ENCODE measurements at regions not wholly inside any gene's neighbourhood (a gene's known extent, or its start where the extent isn't known, plus 50 kb on each side); places are given as distances from the start of the nearest gene placed in this dataset.

- no peak for DNase-seq
These were observed 311.8 kb downstream of the PTPRU start for GRCh38 chr1:29548091-29548490.

DNA sequence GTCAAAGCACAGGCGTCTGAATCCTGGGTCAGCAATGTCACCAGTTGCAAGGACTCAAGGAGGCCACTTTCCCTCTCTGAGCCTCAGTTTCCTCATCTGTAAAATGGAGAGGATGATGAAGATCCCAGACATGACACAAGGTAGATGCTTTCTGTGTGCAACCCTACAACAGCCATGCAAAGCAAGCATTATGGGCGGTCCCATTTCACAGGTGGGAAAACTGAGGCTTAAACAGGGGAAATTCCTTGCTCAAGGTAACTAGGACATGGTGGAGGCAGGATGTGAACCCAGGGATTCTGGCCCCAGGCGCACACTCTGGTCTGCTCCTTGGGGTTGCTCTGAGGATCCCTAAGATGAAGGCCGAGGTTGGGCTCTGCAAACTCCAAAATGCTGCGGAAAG lies 311.0 kb downstream of the PTPRU start:
- no peak for DNase-seq

DNA sequence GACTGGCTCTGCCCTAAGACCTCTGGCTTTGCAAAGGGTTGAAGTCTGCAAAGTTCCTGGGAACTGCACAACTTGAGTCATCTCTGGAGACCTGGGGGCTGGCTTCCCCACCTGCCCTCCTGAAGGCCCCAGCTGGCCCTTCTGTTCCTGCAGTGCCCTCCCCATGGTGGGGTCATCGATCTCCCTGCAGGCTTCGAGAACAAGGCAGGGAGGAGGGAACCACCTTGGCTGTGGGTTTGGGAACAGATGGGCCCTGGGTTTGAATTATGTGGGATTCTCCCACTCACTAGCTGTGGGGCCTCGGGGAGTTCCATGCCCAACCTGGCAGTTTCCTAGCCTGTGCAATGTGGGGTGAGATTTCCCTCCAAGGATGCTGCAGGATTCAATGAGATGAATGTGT lies 310.2 kb downstream of the PTPRU start:
- no peak for DNase-seq

GRCh38 chr1:29544406-29544805 lies 308.1 kb downstream of the PTPRU start:
- no peak for DNase-seq

DNA sequence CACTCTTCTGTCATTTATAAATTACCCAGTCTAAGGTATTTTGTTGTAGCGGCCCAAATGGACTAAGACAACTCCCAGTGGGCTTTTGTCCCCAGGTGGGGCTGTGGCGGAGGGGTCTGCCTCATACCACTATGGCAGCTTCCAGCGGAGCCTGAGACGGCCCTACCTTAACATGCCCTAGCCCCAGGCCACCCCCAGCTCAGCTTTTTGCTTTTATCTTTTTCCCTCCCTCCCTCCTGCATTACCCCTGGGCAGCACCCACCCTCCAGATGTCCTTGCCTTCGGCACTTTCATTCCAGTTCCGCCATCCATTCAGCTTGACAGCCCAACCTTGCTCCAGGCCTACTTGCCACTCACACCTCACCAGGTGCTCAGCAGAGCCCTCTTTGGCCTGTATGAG lies 307.3 kb downstream of the PTPRU start:
- no peak for DNase-seq

DNA sequence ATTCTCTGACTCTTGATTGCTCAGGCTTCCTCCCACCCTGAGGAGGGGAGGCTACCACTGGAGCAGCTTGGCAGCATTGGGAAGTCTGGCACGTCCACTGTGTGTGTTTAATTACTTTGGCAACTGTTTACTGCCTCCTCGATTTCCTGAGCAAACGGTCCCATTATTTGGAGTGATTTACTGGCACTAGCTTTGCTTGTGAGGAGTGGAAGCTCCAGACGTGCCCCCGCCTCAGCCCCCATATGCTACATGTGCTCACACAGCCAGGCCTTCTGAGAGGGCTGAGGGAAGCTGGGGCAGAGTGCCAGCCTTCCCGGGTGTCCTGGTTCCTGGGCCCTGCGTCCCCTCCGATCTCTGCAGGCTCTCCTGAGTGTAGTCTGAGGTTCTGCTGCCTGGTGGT lies 306.2 kb downstream of the PTPRU start:
- DNase-seq, result no peak

GRCh38 chr1:29541631-29542030 lies 305.3 kb downstream of the PTPRU start:
- no peak for DNase-seq

GRCh38 chr1:29540801-29541357 lies 304.6 kb downstream of the PTPRU start:
- no peak for DNase-seq

GRCh38 chr1:29539971-29540370 lies 303.6 kb downstream of the PTPRU start:
- DNase-seq, result no peak

DNA sequence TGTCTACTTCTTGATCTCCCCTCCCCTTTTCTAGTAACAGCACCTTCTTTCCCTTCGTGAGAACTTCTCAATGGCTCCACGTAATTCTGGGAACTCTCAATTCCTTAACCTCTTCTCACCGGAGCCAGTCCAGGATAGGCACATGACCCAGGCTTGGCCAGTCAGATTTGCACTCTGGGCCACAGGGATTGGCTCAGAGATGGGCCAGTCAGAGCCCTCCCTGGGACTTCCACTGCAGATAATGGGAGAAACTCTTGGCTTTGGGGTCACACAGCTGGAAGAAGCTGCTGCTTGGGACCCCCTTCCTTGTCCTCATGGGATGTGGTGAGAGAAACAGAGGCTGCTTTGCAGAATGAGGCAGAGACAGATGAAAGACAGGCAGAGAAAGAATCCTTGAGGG lies 302.3 kb downstream of the PTPRU start:
- no peak for DNase-seq

- no peak for DNase-seq
These were observed 296.4 kb downstream of the PTPRU start for GRCh38 chr1:29532751-29533150.

GRCh38 chr1:29532285-29532684 lies 296.0 kb downstream of the PTPRU start:
- no peak for DNase-seq

GRCh38 chr1:29531596-29531995 lies 295.3 kb downstream of the PTPRU start:
- DNase-seq, result no peak

DNA sequence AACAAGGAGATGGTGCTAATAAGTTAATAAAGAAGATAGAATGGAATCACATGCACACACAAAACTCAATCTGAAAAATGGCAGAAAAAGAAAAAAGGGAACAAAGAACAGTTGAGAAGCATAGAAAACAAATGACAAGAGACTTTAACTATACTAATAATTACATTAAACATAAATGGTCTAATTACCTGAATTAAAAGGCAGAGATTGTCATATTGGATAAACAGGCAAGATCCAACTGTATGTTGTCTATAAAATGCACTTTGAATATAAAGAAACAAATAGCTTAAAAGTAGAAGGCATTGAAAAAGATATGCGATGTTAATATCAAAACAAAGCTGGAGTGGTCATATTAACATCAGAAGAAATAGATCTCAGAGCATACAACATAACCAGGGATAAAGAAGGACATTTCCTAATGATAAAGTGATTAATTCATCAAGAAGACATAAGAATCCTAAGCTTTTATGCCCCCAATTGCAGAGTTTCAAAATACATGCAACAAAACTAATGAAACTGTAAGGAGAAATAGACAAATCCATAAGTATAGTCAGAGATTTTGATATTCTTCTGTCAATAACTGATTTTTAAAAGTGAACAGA lies 293.5 kb downstream of the PTPRU start:
- no peak for DNase-seq

GRCh38 chr1:29527314-29528004 lies 291.1 kb downstream of the PTPRU start:
- DNase-seq, result no peak

DNA sequence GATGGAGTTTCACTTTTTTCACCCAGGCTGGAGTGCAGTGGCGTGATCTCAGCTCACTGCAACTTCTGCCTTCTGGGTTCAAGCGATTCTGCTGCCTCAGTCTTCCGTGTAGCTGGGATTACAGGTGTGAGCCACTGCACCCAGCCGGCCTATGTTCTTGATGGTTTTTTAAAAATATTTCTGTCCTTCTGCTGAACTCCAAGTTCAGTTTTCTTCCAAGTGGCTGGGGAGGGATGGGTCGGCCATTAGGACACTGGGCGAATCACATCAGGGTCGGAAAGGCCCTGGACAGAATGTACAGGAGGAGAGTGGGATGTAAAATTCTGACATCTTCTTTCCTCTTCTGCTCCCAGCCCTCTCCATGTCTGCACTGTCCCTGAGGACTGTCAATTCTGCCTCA lies 289.6 kb downstream of the PTPRU start:
- no peak for DNase-seq

GRCh38 chr1:29524285-29525065 lies 288.2 kb downstream of the PTPRU start:
- no peak for DNase-seq

GRCh38 chr1:29523576-29523975 lies 287.3 kb downstream of the PTPRU start:
- no peak for DNase-seq

DNA sequence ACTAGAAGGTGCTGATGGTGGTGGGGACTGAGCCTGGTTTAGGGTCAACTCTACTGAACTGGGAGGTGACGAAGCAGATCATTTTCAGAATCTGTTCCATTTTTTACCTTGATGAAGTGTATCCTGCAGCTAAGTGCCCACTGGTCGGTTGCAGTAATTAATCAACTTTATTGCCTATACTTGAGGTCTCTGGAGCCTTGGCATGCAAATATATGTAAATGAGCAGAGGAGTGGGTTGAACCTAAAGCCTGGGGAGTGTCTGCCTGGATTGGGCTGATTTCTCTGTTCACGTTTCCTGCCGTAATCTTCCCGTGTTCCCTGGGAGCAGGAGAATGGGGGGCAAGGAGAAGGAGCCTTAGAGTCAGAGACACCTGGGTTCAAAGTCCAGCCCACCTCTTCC lies 286.8 kb downstream of the PTPRU start:
- no peak for DNase-seq

GRCh38 chr1:29521811-29522580 lies 285.7 kb downstream of the PTPRU start:
- DNase-seq, result no peak

DNA sequence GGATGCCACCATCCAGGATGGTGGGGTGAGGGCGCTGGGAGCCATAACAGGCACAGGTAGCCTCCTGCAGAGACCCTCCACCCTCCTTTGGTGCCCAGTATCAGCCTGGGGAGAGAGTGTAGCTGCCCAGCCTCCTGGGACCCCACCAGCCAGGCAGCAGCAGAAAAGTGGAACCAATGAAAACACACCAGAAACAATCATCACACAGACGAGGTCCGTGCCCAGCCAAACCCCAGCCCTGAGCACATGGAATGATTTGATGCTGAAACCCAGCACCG lies 285.1 kb downstream of the PTPRU start:
- DNase-seq, result no peak

DNA sequence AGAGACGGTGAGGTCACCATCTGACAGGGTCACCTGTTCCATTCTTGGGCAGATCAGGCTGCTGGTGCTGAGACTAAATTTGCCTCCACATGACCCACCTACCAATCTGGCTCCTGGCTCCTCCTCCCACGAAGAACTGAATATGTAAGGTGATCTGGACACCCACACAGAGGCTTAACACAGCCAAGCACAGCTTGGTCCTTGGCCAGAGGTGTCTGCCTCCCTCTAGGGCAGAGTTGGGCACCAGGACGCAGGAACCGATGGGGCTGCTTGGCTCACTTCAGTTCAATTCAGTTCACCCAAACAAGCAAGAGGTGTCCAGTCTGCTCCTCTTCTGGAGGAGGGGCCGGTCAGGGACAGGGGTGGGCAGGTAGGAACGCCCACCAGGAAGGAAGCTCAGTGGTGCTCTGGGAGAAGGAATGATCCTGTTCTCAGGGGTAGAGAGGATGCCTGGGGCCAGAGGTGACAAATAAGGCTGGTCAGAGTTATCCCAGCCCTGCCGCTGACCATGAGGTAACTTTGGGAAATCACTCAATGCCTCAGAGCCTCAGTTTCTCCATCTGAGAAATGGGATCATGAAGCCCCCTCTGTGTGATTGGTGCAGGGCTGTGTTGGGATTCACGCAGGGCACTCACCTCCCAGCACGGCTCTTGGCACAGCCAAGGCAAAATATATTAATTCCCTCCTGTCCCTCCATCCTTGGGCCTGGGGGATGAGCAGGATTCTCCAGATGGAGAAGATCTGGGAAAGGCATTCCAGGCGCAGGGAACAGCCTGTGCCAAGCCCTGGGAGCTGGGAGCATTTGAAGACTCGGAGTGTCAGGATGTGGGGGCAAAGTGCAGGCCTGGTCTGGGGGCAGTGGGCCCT lies 284.5 kb downstream of the PTPRU start:
- DNase-seq, result no peak

GRCh38 chr1:29519788-29520110 lies 283.4 kb downstream of the PTPRU start:
- DNase-seq, result no peak

Data from CD4-positive, alpha-beta T cell treated with Interleukin-21 for 1 hour (primary cell).